Keratinocyte (primary cell): ENCODE measurements at regions not wholly inside any gene's neighbourhood (a gene's known extent, or its start where the extent isn't known, plus 50 kb on each side); places are given as distances from the start of the nearest gene placed in this dataset.

Source experiments
- DNase-seq: peaks from one replicate; pipeline ENCODE4 v3.0.0-alpha.2; 2011; ENCODE audit warnings: low read depth, missing footprints, low spot score
- FAIRE-seq: peaks from 2 replicates; lab custom pipeline; 2011; peaks lifted over from hg19 to GRCh38; lab: Jason Lieb, UNC
- H2AFZ ChIP-seq: 2 replicates; pipeline ENCODE4 v1.6.0; 2012; ENCODE audit warnings: low read length, control low read depth, inconsistent platforms; ENCODE audit not compliant: control insufficient read depth
- H3K27ac ChIP-seq: 2 replicates; pipeline ENCODE4 v1.5.1; 2011; ENCODE audit warnings: low read length; ENCODE audit not compliant: control insufficient read depth, insufficient read depth
- H3K27me3 ChIP-seq: 3 replicates; pipeline ENCODE4 v1.6.0; 2011; ENCODE audit warnings: low read length; ENCODE audit not compliant: control insufficient read depth, insufficient read depth; ENCODE audit errors: extremely low read depth
- H3K36me3 ChIP-seq, 2 experiments: 2 replicates in 1 of 2; 3 replicates in 1 of 2; pipeline ENCODE4 v1.5.1; 2011; ENCODE audit warnings: low read length in 2 of 2, mild to moderate bottlenecking in 1 of 2; ENCODE audit not compliant: control insufficient read depth in 2 of 2, insufficient read depth in 2 of 2; ENCODE audit errors: extremely low read depth in 1 of 2
- H3K4me1 ChIP-seq: 3 replicates; pipeline ENCODE4 v1.5.1; 2011; ENCODE audit warnings: low read length; ENCODE audit not compliant: control insufficient read depth, insufficient read depth; ENCODE audit errors: extremely low read depth
- H3K4me2 ChIP-seq: 3 replicates; pipeline ENCODE4 v1.6.0; 2011; ENCODE audit warnings: low read depth, low read length; ENCODE audit not compliant: control insufficient read depth, insufficient read depth; ENCODE audit errors: extremely low read depth
- H3K4me3 ChIP-seq, 3 experiments: fragments of 200-600 bp in 1 of 3; sonication (generic) in 1 of 3; 2 replicates in 2 of 3; 3 replicates in 1 of 3; pipeline ENCODE4 v1.5.1; 2011 to 2016; ENCODE audit warnings: low read length in 3 of 3, mild to moderate bottlenecking in 3 of 3, control low read depth in 2 of 3, inconsistent platforms in 1 of 3, low read depth in 1 of 3, mixed read lengths in 1 of 3, mixed run types in 1 of 3, moderate library complexity in 1 of 3; ENCODE audit not compliant: control insufficient read depth in 2 of 3, insufficient read depth in 2 of 3; ENCODE audit errors: extremely low read depth in 1 of 3
- H3K79me2 ChIP-seq: 2 replicates; pipeline ENCODE4 v1.6.0; 2012; ENCODE audit warnings: low read length; ENCODE audit not compliant: control insufficient read depth, insufficient read depth
- H3K9ac ChIP-seq: 3 replicates; pipeline ENCODE4 v1.6.0; 2011; ENCODE audit warnings: low read length; ENCODE audit not compliant: control insufficient read depth, insufficient read depth; ENCODE audit errors: extremely low read depth
- H3K9me1 ChIP-seq: 3 replicates; pipeline ENCODE4 v1.6.0; 2011; ENCODE audit warnings: low read length; ENCODE audit not compliant: control insufficient read depth, insufficient read depth; ENCODE audit errors: extremely low read depth
- H3K9me3 ChIP-seq: 2 replicates; pipeline ENCODE4 v1.5.1; 2012; ENCODE audit warnings: low read depth, low read length; ENCODE audit not compliant: control insufficient read depth
- H4K20me1 ChIP-seq: 3 replicates; pipeline ENCODE4 v1.6.0; 2011; ENCODE audit warnings: low read length; ENCODE audit not compliant: control insufficient read depth, insufficient read depth; ENCODE audit errors: extremely low read depth
- EZH2 ChIP-seq: IDR thresholded peaks from one replicate; pipeline ENCODE4 v1.6.1; 2012; ENCODE audit warnings: inconsistent platforms, mild to moderate bottlenecking, low read length, moderate library complexity
- dilution Hi-C: fragments of 300-500 bp; cut with MboI; formaldehyde crosslinking; loops from one replicate; pipeline ENCODE4 v1.7.0; 2020; ENCODE audit warnings: low sequenced_read_pairs; ENCODE audit not compliant: extremely low pct_ligation_motif_present
- TF ChIP-seq, protein P1 (sequence below), 3 experiments: IDR thresholded peaks in 1 of 3; conservative IDR thresholded peaks in 1 of 3; optimal IDR thresholded peaks in 1 of 3; 2 replicates in 2 of 3; 3 replicates in 1 of 3; pipeline versions ENCODE3 to v1.5.1; 2011; ENCODE audit warnings: low read length in 3 of 3, mild to moderate bottlenecking in 3 of 3, moderate library complexity in 2 of 3, control low read depth in 1 of 3, inconsistent platforms in 1 of 3; ENCODE audit not compliant: insufficient read depth in 2 of 3; ENCODE audit errors: extremely low read depth in 1 of 3

DNA sequence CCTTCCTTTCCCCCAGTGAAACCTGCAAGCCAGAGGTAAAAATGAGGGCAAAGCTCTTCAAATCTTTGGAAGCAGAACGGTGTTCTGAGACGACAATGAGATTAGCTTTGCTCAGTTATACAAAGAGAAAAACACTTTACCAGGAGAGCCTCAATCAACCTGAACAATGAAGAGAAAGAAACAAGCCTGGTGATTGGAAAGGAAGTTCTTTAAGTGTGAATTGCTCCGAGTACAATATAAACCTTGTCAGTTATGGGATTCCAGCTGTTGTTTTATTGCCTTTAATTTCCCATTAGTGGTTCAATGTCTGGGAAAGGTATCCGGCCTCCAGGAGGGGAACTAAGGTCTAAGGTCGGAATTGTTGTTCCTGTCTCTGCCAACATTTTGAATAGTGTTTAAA is 901.6 kb downstream of the EPHA4 start:
- H3K4me3 ChIP-seq = no peak overlapping the region
- no peaks in the 10 kb centered on the region for H3K9me1 ChIP-seq
- H4K20me1 ChIP-seq = no peaks in the 10 kb centered on the region
- dilution Hi-C loops = no loop called here
- no peaks in the 10 kb centered on the region for H3K27me3 ChIP-seq
- no peak overlapping the region for H3K9ac ChIP-seq
- H2AFZ ChIP-seq = no peak overlapping the region
- no peak overlapping the region for H3K4me2 ChIP-seq
- H3K79me2 ChIP-seq = no peaks in the 10 kb centered on the region
- no peak overlapping the region for H3K27ac ChIP-seq
- no peaks in the 10 kb centered on the region for H3K9me3 ChIP-seq
- H3K4me1 ChIP-seq = no peaks in the 10 kb centered on the region
- no peaks in the 10 kb centered on the region for H3K36me3 ChIP-seq
- no peak for TF ChIP-seq EZH2
- TF ChIP-seq, protein P1, sequence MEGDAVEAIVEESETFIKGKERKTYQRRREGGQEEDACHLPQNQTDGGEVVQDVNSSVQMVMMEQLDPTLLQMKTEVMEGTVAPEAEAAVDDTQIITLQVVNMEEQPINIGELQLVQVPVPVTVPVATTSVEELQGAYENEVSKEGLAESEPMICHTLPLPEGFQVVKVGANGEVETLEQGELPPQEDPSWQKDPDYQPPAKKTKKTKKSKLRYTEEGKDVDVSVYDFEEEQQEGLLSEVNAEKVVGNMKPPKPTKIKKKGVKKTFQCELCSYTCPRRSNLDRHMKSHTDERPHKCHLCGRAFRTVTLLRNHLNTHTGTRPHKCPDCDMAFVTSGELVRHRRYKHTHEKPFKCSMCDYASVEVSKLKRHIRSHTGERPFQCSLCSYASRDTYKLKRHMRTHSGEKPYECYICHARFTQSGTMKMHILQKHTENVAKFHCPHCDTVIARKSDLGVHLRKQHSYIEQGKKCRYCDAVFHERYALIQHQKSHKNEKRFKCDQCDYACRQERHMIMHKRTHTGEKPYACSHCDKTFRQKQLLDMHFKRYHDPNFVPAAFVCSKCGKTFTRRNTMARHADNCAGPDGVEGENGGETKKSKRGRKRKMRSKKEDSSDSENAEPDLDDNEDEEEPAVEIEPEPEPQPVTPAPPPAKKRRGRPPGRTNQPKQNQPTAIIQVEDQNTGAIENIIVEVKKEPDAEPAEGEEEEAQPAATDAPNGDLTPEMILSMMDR (optimal IDR thresholded peaks at IDR 0.05 in 1 of 3, IDR thresholded peaks at IDR 0.05 in 1 of 3, conservative IDR thresholded peaks at IDR 0.05 in 1 of 3; ENCODE audit: extremely low read depth in 1 of 3, insufficient read depth in 2 of 3, low read length in 3 of 3) = no peak
- DNase-seq = no peak
- no peak for FAIRE-seq

DNA sequence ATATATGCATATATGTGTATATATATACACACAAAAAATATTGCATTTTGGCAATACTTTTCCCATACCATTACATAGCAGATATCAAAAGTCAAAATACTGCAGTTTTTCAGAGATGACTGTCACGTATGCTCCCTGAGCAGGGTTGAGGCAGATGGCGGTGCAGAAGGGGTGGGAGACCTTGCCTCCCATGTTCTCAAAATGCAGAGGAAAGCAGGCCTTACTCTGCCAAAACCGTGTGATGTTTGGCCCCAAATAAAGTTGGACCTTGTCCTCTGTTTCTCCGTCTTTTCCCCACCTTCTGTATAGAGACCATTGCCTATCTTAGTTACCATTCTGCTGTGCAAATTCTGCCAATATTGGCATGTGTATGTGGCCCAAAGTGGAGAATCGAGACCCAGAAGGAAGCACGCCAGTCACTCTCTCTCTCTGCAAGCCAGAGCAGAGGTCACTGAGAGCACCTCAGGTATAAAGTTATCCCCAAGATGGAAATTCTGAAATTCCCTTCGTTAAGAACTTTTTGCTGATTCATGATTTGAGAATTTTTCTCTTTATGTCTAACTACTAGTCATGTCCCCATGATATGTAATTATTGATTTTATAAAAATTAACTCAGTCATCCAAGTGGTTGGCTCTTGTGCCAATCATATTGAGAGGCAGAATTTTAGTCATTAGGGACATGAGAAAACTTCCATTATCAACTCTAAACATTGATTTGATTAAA is 898.8 kb downstream of the EPHA4 start:
- Histone ChIP-seq H3K9me1 (no peaks in the 10 kb centered on the region), H3K4me2 (no peak overlapping the region), H4K20me1 (no peaks in the 10 kb centered on the region), H3K79me2 (no peaks in the 10 kb centered on the region), H3K4me1 (no peaks in the 10 kb centered on the region), H3K27ac (no peak overlapping the region), H2AFZ (no peak overlapping the region), H3K4me3 (no peak overlapping the region), H3K36me3 (no peaks in the 10 kb centered on the region), H3K27me3 (no peaks in the 10 kb centered on the region), H3K9me3 (no peaks in the 10 kb centered on the region), H3K9ac (no peak overlapping the region)
- no peak for TF ChIP-seq EZH2
- TF ChIP-seq, protein P1 (optimal IDR thresholded peaks at IDR 0.05 in 1 of 3, IDR thresholded peaks at IDR 0.05 in 1 of 3, conservative IDR thresholded peaks at IDR 0.05 in 1 of 3; ENCODE audit: extremely low read depth in 1 of 3, insufficient read depth in 2 of 3, low read length in 3 of 3) = no peak
- dilution Hi-C loops = no loop called here
- FAIRE-seq (no peak), DNase-seq (no peak)
